GM18505 (cell line): ENCODE measurements at regions not wholly inside any gene's neighbourhood (a gene's known extent, or its start where the extent isn't known, plus 50 kb on each side); places are given as distances from the start of the nearest gene placed in this dataset.

Experiments used
- ATAC-seq: cut with Tn5 transposase; IDR thresholded peaks from one replicate; pipeline ENCODE4 v1.9.1; 2021; ENCODE audit not compliant: unreplicated experiment
- POLR2A ChIP-seq: IDR thresholded peaks from 4 replicates; pipeline ENCODE4 v1.6.1; 2011; ENCODE audit warnings: borderline replicate concordance; ENCODE audit not compliant: insufficient read depth, insufficient read length; ENCODE audit errors: extremely low read depth

- ATAC-seq = no peak
These were observed 60.5 kb upstream of the DUSP22 start for GRCh38 chr6:231779-232178.

GRCh38 chr6:232982-233640 lies 59.2 kb upstream of the DUSP22 start:
- TF ChIP-seq POLR2A = no peak
- ATAC-seq = no peak

More at GRCh38 chr6:231779-232178, 60.5 kb upstream of the DUSP22 start:
- TF ChIP-seq POLR2A = no peak

GRCh38 chr6:234706-235372 lies 57.4 kb upstream of the DUSP22 start:
- TF ChIP-seq POLR2A = no peak
- no peak for ATAC-seq

GRCh38 chr6:235763-236360 lies 56.4 kb upstream of the DUSP22 start:
- ATAC-seq = peak; percentile 44
- TF ChIP-seq POLR2A = no peak

GRCh38 chr6:236519-236918 lies 55.8 kb upstream of the DUSP22 start:
- ATAC-seq = no peak
- no peak for TF ChIP-seq POLR2A

- ATAC-seq = no peak
These were observed 52.1 kb upstream of the DUSP22 start for GRCh38 chr6:240151-240550.

GRCh38 chr6:241336-241865 lies 50.9 kb upstream of the DUSP22 start:
- ATAC-seq = no peak
- TF ChIP-seq POLR2A = no peak

More at GRCh38 chr6:240151-240550, 52.1 kb upstream of the DUSP22 start:
- TF ChIP-seq POLR2A = no peak
